H9 (cell line): ENCODE measurements at regions not wholly inside any gene's neighbourhood (a gene's known extent, or its start where the extent isn't known, plus 50 kb on each side); places are given as distances from the start of the nearest gene placed in this dataset.

Experiments
- DNase-seq: peaks from one replicate; pipeline ENCODE4 v3.0.0-alpha.2; 2017
- H2AFZ ChIP-seq: one replicate; pipeline ENCODE4 v1.6.1; 2013; ENCODE audit warnings: mild to moderate bottlenecking, low read length, control low read depth, moderate library complexity
- H2AK5ac ChIP-seq: 2 replicates; pipeline ENCODE4 v1.6.1; 2013; ENCODE audit warnings: low read length, control low read depth, mixed read lengths; ENCODE audit not compliant: insufficient read length
- H2BK120ac ChIP-seq: one replicate; pipeline ENCODE4 v1.6.1; 2013; ENCODE audit warnings: low read depth, mild to moderate bottlenecking, low read length, control low read depth, inconsistent platforms; ENCODE audit not compliant: poor library complexity, severe bottlenecking
- H2BK12ac ChIP-seq: 2 replicates; pipeline ENCODE4 v1.6.1; 2013; ENCODE audit warnings: low read length, control low read depth, mixed read lengths, low read depth; ENCODE audit not compliant: insufficient read length
- H2BK15ac ChIP-seq: 2 replicates; pipeline ENCODE4 v1.6.1; 2013; ENCODE audit warnings: low read depth, low read length, control low read depth
- H2BK20ac ChIP-seq: one replicate; pipeline ENCODE4 v1.6.1; 2013; ENCODE audit warnings: low read depth, mild to moderate bottlenecking, low read length, control low read depth, inconsistent platforms; ENCODE audit not compliant: poor library complexity, severe bottlenecking
- H2BK5ac ChIP-seq: 2 replicates; pipeline ENCODE4 v1.6.1; 2013; ENCODE audit warnings: low read length, control low read depth, mixed read lengths; ENCODE audit not compliant: insufficient read length
- H3K14ac ChIP-seq: 2 replicates; pipeline ENCODE4 v1.6.1; 2013; ENCODE audit warnings: low read length, control low read depth; ENCODE audit not compliant: insufficient read depth
- H3K18ac ChIP-seq: 2 replicates; pipeline ENCODE4 v1.6.1; 2013; ENCODE audit warnings: low read depth, mild to moderate bottlenecking, mixed read lengths, low read length, control low read depth; ENCODE audit not compliant: insufficient read length
- H3K23ac ChIP-seq: 2 replicates; pipeline ENCODE4 v1.6.1; 2013; ENCODE audit warnings: low read length, control low read depth, mixed read lengths, low read depth; ENCODE audit not compliant: insufficient read length
- H3K23me2 ChIP-seq: 2 replicates; pipeline ENCODE4 v1.6.1; 2013; ENCODE audit warnings: low read depth, mild to moderate bottlenecking, mixed read lengths, low read length, control low read depth; ENCODE audit not compliant: insufficient read length, poor library complexity, severe bottlenecking
- H3K27ac ChIP-seq: 2 replicates; pipeline ENCODE4 v1.5.1; 2013; ENCODE audit warnings: low read length, control low read depth, mixed read lengths, low read depth; ENCODE audit not compliant: insufficient read length
- H3K27me3 ChIP-seq: 2 replicates; pipeline ENCODE4 v1.6.1; 2013; ENCODE audit warnings: low read length, control low read depth, inconsistent platforms; ENCODE audit not compliant: insufficient read depth
- H3K4ac ChIP-seq: 2 replicates; pipeline ENCODE4 v1.6.1; 2013; ENCODE audit warnings: low read depth, mild to moderate bottlenecking, control low read depth, inconsistent platforms, low read length, moderate library complexity
- H3K4me1 ChIP-seq: 2 replicates; pipeline ENCODE4 v1.6.1; 2013; ENCODE audit warnings: low read length, control low read depth, inconsistent platforms; ENCODE audit not compliant: insufficient read depth
- H3K4me2 ChIP-seq: 2 replicates; pipeline ENCODE4 v1.6.1; 2013; ENCODE audit warnings: low read length, control low read depth, mixed read lengths; ENCODE audit not compliant: insufficient read length, insufficient read depth
- H3K56ac ChIP-seq: 2 replicates; pipeline ENCODE4 v1.6.1; 2013; ENCODE audit warnings: low read depth, mild to moderate bottlenecking, mixed read lengths, low read length, control low read depth; ENCODE audit not compliant: insufficient read length
- H3K79me1 ChIP-seq: 2 replicates; pipeline ENCODE4 v1.6.1; 2013; ENCODE audit warnings: low read depth, mild to moderate bottlenecking, moderate library complexity, low read length, control low read depth, inconsistent platforms; ENCODE audit not compliant: insufficient read depth, poor library complexity, severe bottlenecking
- H3K79me2 ChIP-seq: 2 replicates; pipeline ENCODE4 v1.6.1; 2013; ENCODE audit warnings: low read length, control low read depth, inconsistent platforms; ENCODE audit not compliant: insufficient read depth
- H3K9ac ChIP-seq: 2 replicates; pipeline ENCODE4 v1.6.1; 2013; ENCODE audit warnings: low read length, control low read depth, mixed read lengths; ENCODE audit not compliant: insufficient read length; ENCODE audit errors: extremely low read depth
- H3K9me3 ChIP-seq: one replicate; pipeline ENCODE4 v1.6.1; 2013; ENCODE audit warnings: low read depth, low read length, inconsistent platforms; ENCODE audit not compliant: control insufficient read depth
- H3T11ph ChIP-seq: one replicate; pipeline ENCODE4 v1.6.1; 2013; ENCODE audit warnings: mild to moderate bottlenecking, low read length, control low read depth, inconsistent platforms
- H4K20me1 ChIP-seq: one replicate; pipeline ENCODE4 v1.6.1; 2013; ENCODE audit not compliant: control insufficient read depth, insufficient read length, insufficient read depth
- H4K5ac ChIP-seq: 2 replicates; pipeline ENCODE4 v1.6.1; 2013; ENCODE audit warnings: low read depth, mild to moderate bottlenecking, mixed read lengths, low read length, control low read depth; ENCODE audit not compliant: insufficient read length
- H4K8ac ChIP-seq: replicated peaks from 2 replicates; pipeline ENCODE4 v1.6.1; 2013; ENCODE audit warnings: low read length, control low read depth, mixed read lengths, low read depth; ENCODE audit not compliant: insufficient read length
- H4K91ac ChIP-seq: 2 replicates; pipeline ENCODE4 v1.6.1; 2013; ENCODE audit warnings: low read depth, mild to moderate bottlenecking, moderate library complexity, mixed read lengths, low read length, control low read depth; ENCODE audit not compliant: insufficient read length
- H3K27ac Mint-ChIP-seq, 3 experiments: 2 replicates in 2 of 3; 3 replicates in 1 of 3; pipeline ENCODE4 v1.8.0; 2020 to 2021; ENCODE audit warnings: mixed read lengths in 3 of 3, mild to moderate bottlenecking in 1 of 3, moderate library complexity in 1 of 3
- H3K27me3 Mint-ChIP-seq: 2 replicates; pipeline ENCODE4 v1.8.0; 2021; ENCODE audit warnings: low read depth, mild to moderate bottlenecking, moderate library complexity, mixed read lengths
- H3K36me3 Mint-ChIP-seq, 3 experiments: 2 replicates in 2 of 3; 3 replicates in 1 of 3; pipeline ENCODE4 v1.8.0; 2020 to 2021; ENCODE audit warnings: low read depth in 3 of 3, mixed read lengths in 3 of 3; ENCODE audit not compliant: insufficient read depth in 1 of 3
- H3K4me1 Mint-ChIP-seq, 2 experiments: 2 replicates each; pipeline ENCODE4 v1.8.0; 2020; ENCODE audit warnings: mixed read lengths in 2 of 2
- H3K4me3 Mint-ChIP-seq, 2 experiments: 2 replicates in 1 of 2; 3 replicates in 1 of 2; pipeline ENCODE4 v1.8.0; 2020 to 2021; ENCODE audit warnings: mild to moderate bottlenecking in 2 of 2, mixed read lengths in 2 of 2, moderate library complexity in 1 of 2
- H3K9me3 Mint-ChIP-seq, 2 experiments: 2 replicates in 1 of 2; 3 replicates in 1 of 2; pipeline ENCODE4 v1.8.0; 2020; ENCODE audit warnings: mild to moderate bottlenecking in 2 of 2, mixed read lengths in 2 of 2, moderate library complexity in 1 of 2
- CTCF ChIP-seq: fragments of 200-600 bp; sonication (generic); conservative IDR thresholded peaks from 3 replicates; pipeline ENCODE4 v1.8.0; 2021; ENCODE audit warnings: antibody characterized with exemption, mild to moderate bottlenecking
- WGBS: extraction: QIAGEN DNeasy Blood & Tissue Kit; methylation state at CpG from one replicate; pipeline ENCODE4 v1.1.7; 2013; ENCODE audit warnings: missing lambda C conversion rate, low lambda C conversion rate, mixed read lengths; ENCODE audit not compliant: insufficient read length; ENCODE audit errors: extremely low coverage; 5-methylcytosine and 5-hydroxymethylcytosine counted together

DNA sequence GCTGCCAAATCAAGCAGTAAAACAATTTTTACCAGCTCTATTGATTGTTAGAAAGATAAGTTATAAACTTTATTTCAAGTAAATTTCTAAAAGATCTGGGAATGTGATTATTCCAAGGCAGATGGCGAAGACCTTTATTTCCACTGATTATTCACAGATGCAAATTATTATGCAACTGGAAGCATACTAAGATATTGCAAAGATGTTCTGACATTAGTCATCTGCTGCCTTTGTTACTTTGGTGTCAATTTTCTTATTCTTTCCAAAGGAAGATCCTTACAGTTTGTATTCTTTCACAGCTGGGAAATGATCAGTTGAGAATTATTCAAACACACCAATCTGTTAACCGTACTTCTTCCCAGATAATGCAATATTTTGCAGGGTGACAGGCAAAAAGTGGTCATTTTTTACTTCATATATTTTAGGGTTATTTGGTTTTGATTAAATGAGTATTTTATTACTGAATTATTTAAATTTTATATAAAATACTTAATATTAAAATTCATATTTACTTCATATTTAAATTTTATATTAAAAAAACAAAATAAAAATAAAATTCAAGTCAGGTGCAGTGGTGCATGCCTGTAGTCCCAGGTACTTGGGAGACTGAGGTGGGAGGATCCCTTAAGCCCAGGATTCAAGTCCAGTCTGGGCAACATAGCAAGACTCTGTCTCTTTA lies 171.3 kb downstream of the FZD1 start:
- Histone ChIP-seq H2BK5ac (no peak overlapping the region), H3K14ac (no peak overlapping the region)
- WGBS = no CpG with 5 or more reads among the region's 2 CpGs

More for the DNA sequence above, 171.3 kb downstream of the FZD1 start:
- DNase-seq = no peak
- H3K4ac ChIP-seq = no peak overlapping the region
- no peak overlapping the region for H2BK12ac ChIP-seq
- no peaks in the 10 kb centered on the region for H3K9me3 ChIP-seq
- no peak overlapping the region for H2AFZ ChIP-seq
- no peaks in the 10 kb centered on the region for H3K79me2 ChIP-seq
- H3T11ph ChIP-seq = no peak overlapping the region
- H3K23ac ChIP-seq = no peak overlapping the region
- no peaks in the 10 kb centered on the region for H3K27me3 ChIP-seq
- no peaks in the 10 kb centered on the region; a peak in 1 of 4 replicates for H3K4me1 Mint-ChIP-seq
- no peaks in the 10 kb centered on the region for H3K23me2 ChIP-seq
- H2BK15ac ChIP-seq = no peak overlapping the region
- TF ChIP-seq CTCF = no peak
- no peak overlapping the region for H3K18ac ChIP-seq
- no peak overlapping the region for H2BK120ac ChIP-seq
- H3K4me2 ChIP-seq = no peak overlapping the region
- no peak overlapping the region for H4K91ac ChIP-seq
- H3K9me3 Mint-ChIP-seq = peaks cover 13 to 17% of the 10 kb centered on the region in 2 experiments
- peaks cover 5% of the 10 kb centered on the region for H3K4me1 ChIP-seq
- H3K9ac ChIP-seq = no peak overlapping the region
- peaks cover 3% of the 10 kb centered on the region; the same call in 1 of the 2 replicates for H3K27me3 Mint-ChIP-seq
- H4K5ac ChIP-seq = no peak overlapping the region
- no peak overlapping the region for H4K8ac ChIP-seq
- no peak overlapping the region for H3K27ac Mint-ChIP-seq
- H3K79me1 ChIP-seq = no peaks in the 10 kb centered on the region
- H2BK20ac ChIP-seq = no peak overlapping the region
- no peaks in the 10 kb centered on the region for H4K20me1 ChIP-seq
- no peak overlapping the region for H3K56ac ChIP-seq
- no peak overlapping the region for H2AK5ac ChIP-seq
- H3K27ac ChIP-seq = no peak overlapping the region
- H3K4me3 Mint-ChIP-seq = no peak overlapping the region
- peaks cover 2 to 14% (median 5%) of the 10 kb centered on the region in 3 experiments; a peak in 5 of 7 replicates for H3K36me3 Mint-ChIP-seq
